HG03565 (cell line): ENCODE measurements at regions not wholly inside any gene's neighbourhood (a gene's known extent, or its start where the extent isn't known, plus 50 kb on each side); places are given as distances from the start of the nearest gene placed in this dataset.

ENCODE experiments used
- ATAC-seq: cut with Tn5 transposase; IDR thresholded peaks from one replicate; pipeline ENCODE4 v1.9.1; 2021; ENCODE audit warnings: mild to moderate bottlenecking, moderate library complexity; ENCODE audit not compliant: unreplicated experiment

GRCh38 chr7:145928937-145929336 lies 187.7 kb upstream of the CNTNAP2 start:
- no peak for ATAC-seq

- ATAC-seq = no peak
Measured at GRCh38 chr7:145919712-145920111, 196.9 kb upstream of the CNTNAP2 start.

GRCh38 chr7:145916776-145917175 lies 199.8 kb upstream of the CNTNAP2 start:
- ATAC-seq = no peak

- no peak for ATAC-seq
Measured at GRCh38 chr7:145915679-145916078, 200.9 kb upstream of the CNTNAP2 start.

GRCh38 chr7:145909991-145910513 lies 206.5 kb upstream of the CNTNAP2 start:
- ATAC-seq = peak; percentile 86

- ATAC-seq = no peak
Measured at GRCh38 chr7:145903658-145904057, 212.9 kb upstream of the CNTNAP2 start.

GRCh38 chr7:145902123-145902522 lies 214.5 kb upstream of the CNTNAP2 start:
- no peak for ATAC-seq

- ATAC-seq = no peak
Measured at GRCh38 chr7:145899938-145900337, 216.7 kb upstream of the CNTNAP2 start.

- ATAC-seq = no peak
Measured at GRCh38 chr7:145893925-145894535, 222.6 kb upstream of the CNTNAP2 start.

GRCh38 chr7:145884716-145885514 lies 231.7 kb upstream of the CNTNAP2 start:
- no peak for ATAC-seq

- no peak for ATAC-seq
Measured at GRCh38 chr7:145876376-145876775, 240.2 kb upstream of the CNTNAP2 start.

- no peak for ATAC-seq
Measured at GRCh38 chr7:145875267-145875666, 241.3 kb upstream of the CNTNAP2 start.

- ATAC-seq = no peak
Measured at GRCh38 chr7:145868935-145869334, 247.7 kb upstream of the CNTNAP2 start.

- no peak for ATAC-seq
Measured at GRCh38 chr7:145862212-145862611, 254.4 kb upstream of the CNTNAP2 start.

GRCh38 chr7:145860809-145861208 lies 255.8 kb upstream of the CNTNAP2 start:
- no peak for ATAC-seq

- no peak for ATAC-seq
Measured at GRCh38 chr7:145850636-145851035, 266.0 kb upstream of the CNTNAP2 start.

- no peak for ATAC-seq
Measured at GRCh38 chr7:145848691-145849090, 267.9 kb upstream of the CNTNAP2 start.

GRCh38 chr7:145845345-145845744 lies 271.3 kb upstream of the CNTNAP2 start:
- ATAC-seq = no peak

- no peak for ATAC-seq
Measured at GRCh38 chr7:145839814-145840213, 276.8 kb upstream of the CNTNAP2 start.

GRCh38 chr7:145831616-145832206 lies 284.9 kb upstream of the CNTNAP2 start:
- ATAC-seq = no peak

- no peak for ATAC-seq
Measured at GRCh38 chr7:145817687-145818086, 298.9 kb upstream of the CNTNAP2 start.

GRCh38 chr7:145812218-145812617 lies 304.4 kb upstream of the CNTNAP2 start:
- no peak for ATAC-seq
